GM23248 (cell line): ENCODE measurements at regions not wholly inside any gene's neighbourhood (a gene's known extent, or its start where the extent isn't known, plus 50 kb on each side); places are given as distances from the start of the nearest gene placed in this dataset.

ENCODE experiments used
- DNase-seq: peaks from one replicate; pipeline ENCODE4 v3.0.0-alpha.2; 2015
- H2AFZ ChIP-seq: fragments of 200-600 bp; sonication (generic); 2 replicates; pipeline ENCODE4 v1.6.1; 2016; ENCODE audit warnings: antibody characterized with exemption
- H3F3A ChIP-seq: fragments of 200-600 bp; sonication (generic); 2 replicates; pipeline ENCODE4 v1.6.1; 2016; ENCODE audit warnings: mild to moderate bottlenecking, antibody characterized with exemption, mixed run types; ENCODE audit not compliant: insufficient read depth
- H3K27ac ChIP-seq: fragments of 200-600 bp; sonication (generic); 2 replicates; pipeline ENCODE4 v1.5.1; 2016; ENCODE audit warnings: mild to moderate bottlenecking
- H3K27me3 ChIP-seq: fragments of 200-600 bp; sonication (generic); replicated peaks from 2 replicates; pipeline ENCODE4 v1.6.1; 2016; ENCODE audit warnings: mild to moderate bottlenecking; ENCODE audit not compliant: insufficient read depth
- H3K36me3 ChIP-seq: fragments of 200-600 bp; sonication (generic); 2 replicates; pipeline ENCODE4 v1.6.1; 2016; ENCODE audit warnings: low read depth, mild to moderate bottlenecking
- H3K4me1 ChIP-seq: fragments of 200-600 bp; sonication (generic); 2 replicates; pipeline ENCODE4 v1.6.1; 2016; ENCODE audit warnings: mild to moderate bottlenecking; ENCODE audit not compliant: insufficient read depth
- H3K4me2 ChIP-seq: fragments of 200-600 bp; sonication (generic); one replicate; pipeline ENCODE4 v1.6.1; 2016; ENCODE audit warnings: mild to moderate bottlenecking; ENCODE audit not compliant: unreplicated experiment
- H3K4me3 ChIP-seq: fragments of 200-600 bp; sonication (generic); 2 replicates; pipeline ENCODE4 v1.5.1; 2016; ENCODE audit warnings: mild to moderate bottlenecking
- H3K79me2 ChIP-seq: fragments of 200-600 bp; sonication (generic); 2 replicates; pipeline ENCODE4 v1.6.1; 2016; ENCODE audit warnings: mild to moderate bottlenecking; ENCODE audit not compliant: insufficient read depth
- H3K9ac ChIP-seq: fragments of 200-600 bp; sonication (generic); 2 replicates; pipeline ENCODE4 v1.6.1; 2016; ENCODE audit warnings: mild to moderate bottlenecking
- H3K9me2 ChIP-seq: fragments of 200-600 bp; sonication (generic); 2 replicates; pipeline ENCODE4 v1.6.1; 2016; ENCODE audit warnings: mixed run types, mild to moderate bottlenecking, moderate library complexity; ENCODE audit not compliant: insufficient read depth
- H3K9me3 ChIP-seq: fragments of 200-600 bp; sonication (generic); one replicate; pipeline ENCODE4 v1.6.1; 2017; ENCODE audit warnings: low read depth
- H4K20me1 ChIP-seq: fragments of 200-600 bp; sonication (generic); 2 replicates; pipeline ENCODE4 v1.6.0; 2016; ENCODE audit not compliant: insufficient read depth
- EZH2 ChIP-seq: fragments of 200-600 bp; sonication (generic); IDR thresholded peaks from 2 replicates; pipeline ENCODE4 v1.6.1; 2018; ENCODE audit warnings: antibody characterized with exemption, mild to moderate bottlenecking; ENCODE audit not compliant: insufficient read depth, poor library complexity, severe bottlenecking
- EZH2phosphoT487 ChIP-seq: fragments of 200-600 bp; sonication (generic); IDR thresholded peaks from 2 replicates; pipeline ENCODE4 v1.6.1; 2018; ENCODE audit warnings: antibody characterized with exemption, moderate library complexity, mild to moderate bottlenecking, low read depth; ENCODE audit not compliant: insufficient read depth
- WGBS, 2 experiments: methylation state at CpG; one replicate each; pipeline ENCODE4 v1.1.6; 2015 to 2017; ENCODE audit warnings: low lambda C conversion rate in 2 of 2, low coverage in 1 of 2; ENCODE audit errors: missing lambda C conversion rate in 2 of 2; 5-methylcytosine and 5-hydroxymethylcytosine counted together
- in situ Hi-C: fragments of 300-500 bp; cut with MboI; formaldehyde crosslinking; loops from 2 replicates; pipeline ENCODE4 v1.15.0; 2020

DNA sequence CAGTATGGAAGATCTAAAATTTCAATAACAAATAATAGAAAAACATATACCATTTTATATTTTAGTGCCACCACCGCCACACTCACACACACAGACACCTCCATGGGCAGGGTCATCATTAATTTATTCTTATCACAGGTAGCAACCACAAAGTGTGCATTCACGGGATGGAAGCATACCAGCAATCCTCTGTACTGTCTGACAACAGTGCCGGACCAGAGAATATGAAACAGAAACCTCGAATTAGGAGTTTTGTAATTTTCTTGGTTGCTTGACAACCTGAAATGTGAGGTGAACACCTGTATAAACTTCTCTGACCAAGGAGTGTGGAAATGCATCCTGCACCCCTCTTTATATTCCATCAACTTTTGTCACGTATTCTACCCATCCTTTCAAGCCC, 213.9 kb upstream of the KCNIP4 start:
- 40 to 44% methylated on average over 5 of the region's 5 CpGs for WGBS, 2 experiments
- no peak overlapping the region for H3K9ac ChIP-seq
- DNase-seq, result no peak
- H3K27ac ChIP-seq, result no peak overlapping the region
- H3K79me2 ChIP-seq, result no peaks in the 10 kb centered on the region
- H3K36me3 ChIP-seq, result no peaks in the 10 kb centered on the region
- H3K4me3 ChIP-seq, result no peak overlapping the region
- TF ChIP-seq EZH2 (no peak), EZH2phosphoT487 (no peak)
- peaks cover 2% of the 10 kb centered on the region for H3K9me3 ChIP-seq
- in situ Hi-C loops, result no loop called here
- H4K20me1 ChIP-seq, result no peaks in the 10 kb centered on the region
- H3K27me3 ChIP-seq, result no peaks in the 10 kb centered on the region
- no peak overlapping the region for H2AFZ ChIP-seq
- no peaks in the 10 kb centered on the region for H3K4me1 ChIP-seq
- no peaks in the 10 kb centered on the region for H3K9me2 ChIP-seq
- no peak overlapping the region for H3K4me2 ChIP-seq
- no peaks in the 10 kb centered on the region for H3F3A ChIP-seq

DNA sequence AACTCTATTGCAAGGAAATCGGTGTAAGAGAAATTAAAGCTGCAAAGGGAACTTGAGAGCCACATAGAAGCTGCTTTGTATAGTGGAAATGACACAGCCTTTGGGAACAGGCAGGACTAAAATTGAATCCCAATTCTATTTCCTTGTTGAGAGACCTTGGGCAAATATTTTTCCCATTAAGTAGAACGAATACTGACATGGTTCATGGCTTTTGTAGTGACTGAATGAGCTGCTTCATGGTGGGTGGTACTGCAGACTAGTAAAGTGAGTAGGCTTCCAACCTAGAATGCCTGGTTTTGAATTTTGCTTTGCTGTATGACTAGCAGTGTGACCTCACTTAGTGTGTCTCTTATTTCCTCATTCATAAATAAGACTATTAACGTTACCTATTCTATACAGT, 182.2 kb upstream of the KCNIP4 start:
- no peaks in the 10 kb centered on the region for H3K36me3 ChIP-seq
- no peaks in the 10 kb centered on the region for H4K20me1 ChIP-seq
- no peaks in the 10 kb centered on the region for H3K27me3 ChIP-seq
- H3K9me2 ChIP-seq, result no peaks in the 10 kb centered on the region
- DNase-seq, result no peak
- H3F3A ChIP-seq, result no peaks in the 10 kb centered on the region
- H3K27ac ChIP-seq, result no peak overlapping the region
- H3K4me1 ChIP-seq, result no peaks in the 10 kb centered on the region
- H3K9ac ChIP-seq, result no peak overlapping the region
- TF ChIP-seq EZH2 (no peak), EZH2phosphoT487 (no peak)
- no peaks in the 10 kb centered on the region for H3K79me2 ChIP-seq
- no peaks in the 10 kb centered on the region for H3K9me3 ChIP-seq
- H3K4me2 ChIP-seq, result no peak overlapping the region
- in situ Hi-C loops, result no loop called here
- 72 to 73% methylated on average over 3 of the region's 3 CpGs for WGBS, 2 experiments
- H2AFZ ChIP-seq, result no peak overlapping the region
- H3K4me3 ChIP-seq, result no peak overlapping the region

- H3K36me3 ChIP-seq, result no peaks in the 10 kb centered on the region
- H2AFZ ChIP-seq, result no peak overlapping the region
- H3K27me3 ChIP-seq, result no peaks in the 10 kb centered on the region
- H3K9me2 ChIP-seq, result no peaks in the 10 kb centered on the region
- no peak overlapping the region for H3K4me2 ChIP-seq
- TF ChIP-seq EZH2 (no peak), EZH2phosphoT487 (no peak)
- DNase-seq, result peak; percentile 61
- H3K27ac ChIP-seq, result no peak overlapping the region
- H3K4me3 ChIP-seq, result no peak overlapping the region
- H3K9ac ChIP-seq, result no peak overlapping the region
- no peaks in the 10 kb centered on the region for H3K79me2 ChIP-seq
- in situ Hi-C loops, result no loop called here
- no peaks in the 10 kb centered on the region for H3K9me3 ChIP-seq
- 16 to 27% methylated on average over 12 of the region's 12 CpGs for WGBS, 2 experiments
- H3F3A ChIP-seq, result no peaks in the 10 kb centered on the region
- H3K4me1 ChIP-seq, result no peaks in the 10 kb centered on the region
- no peaks in the 10 kb centered on the region for H4K20me1 ChIP-seq
These were observed 181.0 kb upstream of the KCNIP4 start for GRCh38 chr4:22129454-22130029.

DNA sequence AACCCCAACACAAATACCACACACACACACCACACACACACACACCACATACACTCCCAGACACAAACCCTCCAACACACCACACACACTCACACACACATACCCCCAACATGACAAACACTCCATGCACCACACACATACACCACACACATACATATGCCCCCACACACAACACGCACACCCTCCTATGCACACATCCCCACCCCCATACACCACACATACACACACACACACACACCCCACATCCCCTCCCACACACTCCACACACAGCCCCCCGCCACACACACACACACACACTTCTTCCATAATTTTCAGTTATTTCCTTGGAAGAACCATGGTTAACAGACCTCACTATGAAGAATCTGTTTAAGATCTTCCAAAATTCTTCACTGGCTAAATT, 173.5 kb upstream of the KCNIP4 start:
- no peak overlapping the region for H3K4me3 ChIP-seq
- no peak for TF ChIP-seq EZH2
- TF ChIP-seq EZH2phosphoT487, result no peak
- no peak overlapping the region for H3K9ac ChIP-seq
- H3K79me2 ChIP-seq, result no peaks in the 10 kb centered on the region
- H3K4me2 ChIP-seq, result no peak overlapping the region
- 82 to 93% methylated on average over 1 to 2 of the region's 2 CpGs for WGBS, 2 experiments
- H2AFZ ChIP-seq, result no peak overlapping the region
- no peaks in the 10 kb centered on the region for H3K4me1 ChIP-seq
- H3K9me3 ChIP-seq, result no peaks in the 10 kb centered on the region
- no peaks in the 10 kb centered on the region for H3K27me3 ChIP-seq
- H3F3A ChIP-seq, result no peaks in the 10 kb centered on the region
- no peaks in the 10 kb centered on the region for H3K36me3 ChIP-seq
- H3K27ac ChIP-seq, result no peak overlapping the region
- DNase-seq, result no peak
- H4K20me1 ChIP-seq, result no peaks in the 10 kb centered on the region
- H3K9me2 ChIP-seq, result no peaks in the 10 kb centered on the region
- in situ Hi-C loops, result no loop called here

- Histone ChIP-seq H3K9ac (no peak overlapping the region), H3K36me3 (no peaks in the 10 kb centered on the region), H3K4me3 (no peak overlapping the region), H3K9me3 (no peaks in the 10 kb centered on the region), H2AFZ (no peak overlapping the region), H3K9me2 (no peaks in the 10 kb centered on the region), H3K4me1 (peaks cover 4% of the 10 kb centered on the region; the same call in 1 of the 2 replicates), H3K4me2 (no peak overlapping the region), H4K20me1 (no peaks in the 10 kb centered on the region), H3K27ac (no peak overlapping the region), H3K27me3 (no peaks in the 10 kb centered on the region), H3K79me2 (no peaks in the 10 kb centered on the region), H3F3A (no peaks in the 10 kb centered on the region)
- 81 to 86% methylated on average over 2 of the region's 2 CpGs for WGBS, 2 experiments
- TF ChIP-seq EZH2phosphoT487, result no peak
- in situ Hi-C loops, result no loop called here
- no peak for DNase-seq
These were observed 166.7 kb upstream of the KCNIP4 start for GRCh38 chr4:22115262-22115661.
